ENCODE measurements at regions not wholly inside any gene's neighbourhood (a gene's known extent, or its start where the extent isn't known, plus 50 kb on each side); places are given as distances from the start of the nearest gene placed in this dataset.

GRCh38 chr13:79682164-79682563 is 201.2 kb downstream of the NDFIP2 start:
- TF ChIP-seq POLR2A (IDR thresholded peaks at IDR 0.05) (no peak), CTCF (IDR thresholded peaks at IDR 0.05 in 8 of 11, conservative IDR thresholded peaks at IDR 0.05 in 3 of 11) (no peak), POLR2AphosphoS5 (IDR thresholded peaks at IDR 0.05) (no peak)
- intact Hi-C loops (cut with DNase I; ENCODE audit: low total_unique reads), result loop anchor here (10.0 kb wide), 1 partner anchor 1333 kb away; no protein-coding TSS in a partner anchor
- Histone ChIP-seq H3K27ac (no peak overlapping the region), H3K4me1 (no peaks in the 10 kb centered on the region), H3K9me3 (peaks cover 0 to 6% (median 0%) of the 10 kb centered on the region in 8 donors), H3K4me3 (no peak overlapping the region), H3K27me3 (replicated peaks in 1 of 7) (no peaks in the 10 kb centered on the region), H3K36me3 (no peaks in the 10 kb centered on the region)
- DNase-seq, result no peak
- 90 to 100% (median 95%) methylated on average over 2 of the region's 2 CpGs for WGBS, 5 donors

DNA sequence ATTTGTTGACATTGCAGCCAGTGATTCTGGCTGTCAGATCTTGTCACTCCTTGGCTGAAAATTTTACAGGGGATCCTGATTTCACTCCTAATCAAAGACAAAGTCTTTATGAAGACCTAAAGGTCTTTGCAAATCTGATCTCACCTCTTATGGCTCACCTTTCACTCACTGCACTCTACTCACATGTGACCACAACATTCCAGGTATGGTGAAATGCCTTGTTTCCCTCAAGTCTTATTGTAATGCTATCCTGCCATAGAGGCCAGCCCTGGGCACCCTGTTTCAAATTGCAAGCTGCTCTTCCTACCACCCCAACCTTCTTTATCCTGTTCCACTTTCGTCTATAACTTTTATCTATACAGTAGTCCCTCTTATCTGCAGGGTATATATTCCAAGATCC is 200.1 kb downstream of the NDFIP2 start:
- Histone ChIP-seq H3K9me3 (peaks cover 0 to 6% (median 0%) of the 10 kb centered on the region in 8 donors), H3K4me1 (no peaks in the 10 kb centered on the region), H3K36me3 (no peaks in the 10 kb centered on the region), H3K27ac (no peak overlapping the region), H3K4me3 (no peak overlapping the region), H3K27me3 (replicated peaks in 1 of 7) (no peaks in the 10 kb centered on the region)
- 71 to 90% (median 78%) methylated on average over 1 of the region's 1 CpG for WGBS, 5 donors
- no peak for DNase-seq
- no peak for TF ChIP-seq POLR2AphosphoS5 (IDR thresholded peaks at IDR 0.05)
- no peak for TF ChIP-seq POLR2A (IDR thresholded peaks at IDR 0.05)
- no peak for TF ChIP-seq CTCF (IDR thresholded peaks at IDR 0.05 in 8 of 11, conservative IDR thresholded peaks at IDR 0.05 in 3 of 11)
- intact Hi-C loops (cut with DNase I; ENCODE audit: low total_unique reads), result loop anchor here (10.0 kb wide), 1 partner anchor 1334 kb away; no protein-coding TSS in a partner anchor

DNA sequence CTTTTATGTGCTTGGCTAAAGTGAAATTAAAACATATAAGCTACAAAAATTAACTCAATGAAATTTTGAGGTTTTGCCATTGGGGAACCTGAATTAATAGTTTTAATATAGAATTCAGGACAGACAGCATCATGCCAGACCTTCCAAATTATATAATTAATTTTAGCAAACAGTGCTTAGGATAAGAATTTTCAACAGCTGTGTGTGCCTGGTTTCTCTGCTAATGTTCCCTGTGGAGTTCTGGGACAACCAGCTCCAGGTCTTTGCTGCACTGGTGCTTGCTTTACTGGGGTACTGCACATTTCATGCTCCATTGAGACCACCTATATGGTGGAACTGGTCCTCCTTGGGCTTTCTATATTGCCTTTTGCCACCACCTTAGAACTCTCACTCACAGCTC is 199.5 kb downstream of the NDFIP2 start:
- no peak for DNase-seq
- no peak overlapping the region for H3K27ac ChIP-seq
- H3K4me3 ChIP-seq, result no peak overlapping the region
- no peaks in the 10 kb centered on the region for H3K27me3 ChIP-seq (replicated peaks in 1 of 7)
- TF ChIP-seq CTCF (IDR thresholded peaks at IDR 0.05 in 8 of 11, conservative IDR thresholded peaks at IDR 0.05 in 3 of 11) (no peak), POLR2A (IDR thresholded peaks at IDR 0.05) (no peak), POLR2AphosphoS5 (IDR thresholded peaks at IDR 0.05) (no peak)
- no peaks in the 10 kb centered on the region for H3K4me1 ChIP-seq
- no peaks in the 10 kb centered on the region for H3K36me3 ChIP-seq
- intact Hi-C loops (cut with DNase I; ENCODE audit: low total_unique reads), result loop anchor here (10.0 kb wide), 1 partner anchor 1334 kb away; no protein-coding TSS in a partner anchor
- H3K9me3 ChIP-seq, result peaks cover 0 to 6% (median 0%) of the 10 kb centered on the region in 8 donors

DNA sequence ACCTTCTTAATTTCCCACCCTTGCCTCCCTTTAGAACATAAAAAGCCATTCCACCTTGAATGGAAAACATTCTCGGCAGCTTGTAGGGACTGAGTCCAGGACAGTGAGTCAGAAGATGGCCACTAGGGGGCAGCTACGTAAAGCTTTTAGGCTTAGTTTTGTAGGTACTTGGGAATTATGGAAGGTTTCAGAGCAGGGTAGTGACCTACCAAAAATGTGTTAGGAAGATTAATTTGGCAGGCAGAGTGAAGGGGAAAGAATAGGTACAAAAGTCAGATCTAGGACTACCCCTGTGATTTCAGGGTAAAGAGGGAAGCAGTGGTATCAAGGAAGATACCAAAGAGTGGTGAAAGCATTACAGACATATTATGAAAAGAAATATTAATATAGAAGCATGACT is 198.4 kb downstream of the NDFIP2 start:
- H3K27ac ChIP-seq, result no peak overlapping the region
- no peak for DNase-seq
- H3K4me3 ChIP-seq, result no peak overlapping the region
- no peaks in the 10 kb centered on the region for H3K36me3 ChIP-seq
- WGBS, 5 donors, result 5 to 18% (median 9%) methylated on average over 2 of the region's 2 CpGs
- no peaks in the 10 kb centered on the region for H3K4me1 ChIP-seq
- intact Hi-C loops (cut with DNase I; ENCODE audit: low total_unique reads), result no loop called here
- TF ChIP-seq POLR2AphosphoS5 (IDR thresholded peaks at IDR 0.05) (no peak), POLR2A (IDR thresholded peaks at IDR 0.05) (no peak), CTCF (IDR thresholded peaks at IDR 0.05 in 8 of 11, conservative IDR thresholded peaks at IDR 0.05 in 3 of 11) (peak; percentile 54 to 82 (median 74))
- H3K9me3 ChIP-seq, result peaks cover 0 to 6% (median 0%) of the 10 kb centered on the region in 8 donors
- no peaks in the 10 kb centered on the region for H3K27me3 ChIP-seq (replicated peaks in 1 of 7)

Measured in spleen (tissue), 11 donors.